NB4 (cell line): ENCODE measurements at regions not wholly inside any gene's neighbourhood (a gene's known extent, or its start where the extent isn't known, plus 50 kb on each side); places are given as distances from the start of the nearest gene placed in this dataset.

ENCODE experiments used
- DNase-seq: peaks from one replicate; pipeline ENCODE4 v3.0.0; 2010; ENCODE audit warnings: low read depth
- H3K4me3 ChIP-seq: one replicate; pipeline ENCODE4 v1.5.1; 2011; ENCODE audit warnings: mild to moderate bottlenecking, low read depth, low read length, moderate library complexity
- MAX ChIP-seq: IDR thresholded peaks from 2 replicates; pipeline ENCODE4 v1.6.1; 2011; ENCODE audit warnings: low read depth, low read length
- MYC ChIP-seq: IDR thresholded peaks from 2 replicates; pipeline ENCODE4 v1.6.1; 2011; ENCODE audit warnings: low read depth, low read length
- POLR2A ChIP-seq: IDR thresholded peaks from 2 replicates; pipeline ENCODE4 v1.6.1; 2011; ENCODE audit warnings: mild to moderate bottlenecking; ENCODE audit not compliant: insufficient read length; ENCODE audit errors: extremely low read depth
- TF ChIP-seq, protein P1 (sequence below): IDR thresholded peaks from one replicate; pipeline ENCODE4 v1.5.1; 2012; ENCODE audit warnings: low read depth, low read length

DNA sequence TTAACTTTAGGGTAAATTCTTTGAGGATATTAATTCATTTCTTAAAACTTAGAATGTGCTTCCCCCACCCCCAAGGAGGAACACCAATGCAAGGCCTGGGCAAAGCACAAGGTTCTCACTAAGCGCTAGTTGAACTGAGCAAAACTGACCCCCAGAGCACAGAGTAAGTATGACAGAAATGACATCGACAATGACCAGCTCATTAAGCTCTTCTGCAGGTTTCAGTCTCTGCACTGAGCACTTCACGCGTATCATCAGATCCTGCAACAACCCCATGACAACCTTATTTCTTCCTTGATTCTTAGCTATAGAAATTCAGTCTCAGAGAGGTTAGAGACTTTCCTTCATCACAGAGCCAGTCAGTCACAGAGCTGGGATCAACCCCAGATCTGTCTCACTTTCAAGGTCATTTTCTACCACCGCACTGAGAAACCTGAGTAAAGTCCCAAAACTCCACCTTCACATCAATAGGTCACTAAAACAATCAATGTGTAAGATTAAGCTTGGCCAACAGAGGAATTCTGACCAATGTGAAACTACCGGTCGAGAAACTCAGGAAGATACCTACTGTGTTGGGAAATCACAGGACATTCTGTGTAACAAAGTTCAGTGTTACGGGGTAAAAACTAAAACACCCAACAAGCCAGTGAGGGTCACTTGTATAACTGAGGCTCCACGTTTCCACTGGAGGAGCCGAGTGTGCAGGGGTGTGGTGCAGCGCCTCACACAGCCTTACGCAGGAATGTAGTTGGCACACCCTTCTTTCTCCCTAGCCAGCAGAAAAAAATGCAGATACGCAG lies 129.0 kb upstream of the FOXQ1 start:
- H3K4me3 ChIP-seq, result no peak overlapping the region
- no peak for DNase-seq
- TF ChIP-seq MAX (no peak), POLR2A (no peak), MYC (no peak)
- TF ChIP-seq, protein P1, sequence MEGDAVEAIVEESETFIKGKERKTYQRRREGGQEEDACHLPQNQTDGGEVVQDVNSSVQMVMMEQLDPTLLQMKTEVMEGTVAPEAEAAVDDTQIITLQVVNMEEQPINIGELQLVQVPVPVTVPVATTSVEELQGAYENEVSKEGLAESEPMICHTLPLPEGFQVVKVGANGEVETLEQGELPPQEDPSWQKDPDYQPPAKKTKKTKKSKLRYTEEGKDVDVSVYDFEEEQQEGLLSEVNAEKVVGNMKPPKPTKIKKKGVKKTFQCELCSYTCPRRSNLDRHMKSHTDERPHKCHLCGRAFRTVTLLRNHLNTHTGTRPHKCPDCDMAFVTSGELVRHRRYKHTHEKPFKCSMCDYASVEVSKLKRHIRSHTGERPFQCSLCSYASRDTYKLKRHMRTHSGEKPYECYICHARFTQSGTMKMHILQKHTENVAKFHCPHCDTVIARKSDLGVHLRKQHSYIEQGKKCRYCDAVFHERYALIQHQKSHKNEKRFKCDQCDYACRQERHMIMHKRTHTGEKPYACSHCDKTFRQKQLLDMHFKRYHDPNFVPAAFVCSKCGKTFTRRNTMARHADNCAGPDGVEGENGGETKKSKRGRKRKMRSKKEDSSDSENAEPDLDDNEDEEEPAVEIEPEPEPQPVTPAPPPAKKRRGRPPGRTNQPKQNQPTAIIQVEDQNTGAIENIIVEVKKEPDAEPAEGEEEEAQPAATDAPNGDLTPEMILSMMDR, result no peak

DNA sequence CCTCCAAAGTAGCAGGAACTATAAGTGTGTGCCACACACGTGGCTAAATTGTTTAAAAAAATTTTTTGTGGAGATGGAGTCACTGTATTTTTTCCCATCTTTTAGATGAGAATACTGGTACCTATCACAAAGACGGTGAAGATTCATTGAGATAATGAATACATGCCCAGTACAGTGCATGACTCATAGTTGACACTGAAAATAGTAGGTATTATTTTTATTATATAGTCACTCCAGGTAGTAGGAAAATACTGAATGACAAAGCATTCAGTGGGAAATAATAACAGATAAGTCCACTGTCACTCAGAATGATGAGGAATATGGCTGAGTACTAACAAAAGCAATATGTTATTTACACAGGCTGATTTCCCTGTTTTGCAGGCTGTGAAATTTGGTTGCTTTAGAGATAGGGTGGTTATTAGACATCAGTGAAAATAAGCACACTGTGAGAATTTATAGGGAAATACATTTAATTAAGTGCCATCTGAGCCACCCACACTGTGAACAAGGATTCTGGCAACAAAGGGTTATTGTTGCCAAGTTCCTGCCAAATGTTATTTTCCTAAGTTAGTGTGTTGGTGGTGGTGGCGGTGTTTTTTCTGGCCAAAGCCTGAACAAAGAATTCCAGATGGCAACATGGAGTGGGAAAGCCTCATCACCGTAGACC lies 129.8 kb upstream of the FOXQ1 start:
- TF ChIP-seq MAX, result no peak
- no peak for TF ChIP-seq MYC
- DNase-seq, result no peak
- no peak overlapping the region for H3K4me3 ChIP-seq

GRCh38 chr6:1179571-1180459 lies 132.1 kb upstream of the FOXQ1 start:
- TF ChIP-seq POLR2A (no peak), MAX (no peak), MYC (no peak)
- TF ChIP-seq, protein P1, result no peak
- no peak for DNase-seq

GRCh38 chr6:1178590-1178989 lies 133.3 kb upstream of the FOXQ1 start:
- TF ChIP-seq, protein P1, result no peak
- TF ChIP-seq POLR2A (no peak), MAX (no peak), MYC (no peak)

More at GRCh38 chr6:1179571-1180459, 132.1 kb upstream of the FOXQ1 start:
- H3K4me3 ChIP-seq, result no peak overlapping the region

DNA sequence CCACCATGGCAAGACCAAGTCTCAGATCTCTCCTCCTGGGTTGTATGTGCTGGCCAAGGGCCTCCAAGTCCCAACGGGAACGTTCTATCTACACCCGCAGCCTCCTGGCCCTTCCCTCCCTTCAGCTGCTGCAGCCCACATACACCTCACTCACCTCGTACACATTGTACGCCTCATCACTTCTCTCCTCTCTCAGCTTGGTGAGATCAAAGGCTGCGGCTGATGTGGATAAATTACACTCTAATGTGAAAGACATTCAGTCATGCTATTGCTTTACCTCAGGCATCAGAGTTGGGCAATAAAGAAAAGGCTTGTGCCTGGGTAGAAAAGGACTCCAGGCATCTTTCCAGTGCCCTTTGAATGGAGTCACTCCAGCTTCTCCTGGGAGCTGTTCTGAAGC lies 135.3 kb upstream of the FOXQ1 start:
- no peak for DNase-seq
- TF ChIP-seq MYC (no peak), MAX (no peak), POLR2A (no peak)
- TF ChIP-seq, protein P1, result no peak
- H3K4me3 ChIP-seq, result no peak overlapping the region

More at GRCh38 chr6:1178590-1178989, 133.3 kb upstream of the FOXQ1 start:
- no peak for DNase-seq
- no peak overlapping the region for H3K4me3 ChIP-seq
